RWPE1 (cell line): ENCODE measurements at regions not wholly inside any gene's neighbourhood (a gene's known extent, or its start where the extent isn't known, plus 50 kb on each side); places are given as distances from the start of the nearest gene placed in this dataset.

ENCODE experiments used
- CTCF ChIA-PET: fragments of 350-600 bp; sonication (Branson Sonifier 250); formaldehyde crosslinking; extraction: SDS; loops from one replicate; lab custom pipeline; 2021; lab: Yijun Ruan, JAX
- POLR2A ChIA-PET: fragments of 400-600 bp; formaldehyde crosslinking; extraction: SDS; loops from one replicate; lab custom pipeline; 2020; ENCODE audit warnings: antibody characterized with exemption; ENCODE audit not compliant: low non-redundant PET; lab: Yijun Ruan, JAX
- DNase-seq: peaks from one replicate; pipeline ENCODE4 v3.0.0; 2012; ENCODE audit warnings: low spot score
- H3K27ac ChIP-seq: fragments of 450-650 bp; 2 replicates; pipeline ENCODE4 v1.5.1; 2017
- CTCF ChIP-seq: fragments of 450-650 bp; conservative IDR thresholded peaks from 2 replicates; pipeline ENCODE4 v1.5.1; 2017; ENCODE audit warnings: low read depth, mild to moderate bottlenecking

GRCh38 chr11:91174193-91174592 is 951.3 kb upstream of the CHORDC1 start:
- CTCF ChIA-PET = no interaction called here
- no peak overlapping the region for H3K27ac ChIP-seq
- DNase-seq = no peak
- POLR2A ChIA-PET = no interaction called here
- no peak for TF ChIP-seq CTCF

GRCh38 chr11:91173701-91174100 is 950.9 kb upstream of the CHORDC1 start:
- no peak for DNase-seq
- CTCF ChIA-PET = no interaction called here
- no peak for TF ChIP-seq CTCF
- POLR2A ChIA-PET = no interaction called here
- no peak overlapping the region for H3K27ac ChIP-seq

GRCh38 chr11:91170711-91171110 is 947.9 kb upstream of the CHORDC1 start:
- no peak overlapping the region for H3K27ac ChIP-seq
- POLR2A ChIA-PET = no interaction called here
- TF ChIP-seq CTCF = no peak
- CTCF ChIA-PET = interaction anchor here (0.6 to 0.7 kb wide), 2 partner anchors 545 to 1461 kb away, joined by 3 to 4 read pairs; no protein-coding TSS in a partner anchor
- no peak for DNase-seq

- no peak for DNase-seq
- CTCF ChIA-PET = interaction anchor here (0.6 to 0.8 kb wide), 2 partner anchors 544 to 927 kb away, joined by 3 to 4 read pairs; no protein-coding TSS in a partner anchor
- TF ChIP-seq CTCF = no peak
- POLR2A ChIA-PET = no interaction called here
- no peak overlapping the region for H3K27ac ChIP-seq
These were observed 941.6 kb upstream of the CHORDC1 start for GRCh38 chr11:91164452-91164822.

- H3K27ac ChIP-seq = no peak overlapping the region
- peak; percentile 51 for DNase-seq
- no peak for TF ChIP-seq CTCF
- CTCF ChIA-PET = interaction anchor here (0.6 to 0.8 kb wide), 3 partner anchors 543 to 927 kb away, joined by 3 to 5 read pairs (median 4); no protein-coding TSS in a partner anchor
- POLR2A ChIA-PET = no interaction called here
These were observed 941.0 kb upstream of the CHORDC1 start for GRCh38 chr11:91163619-91164451.

GRCh38 chr11:91160661-91161060 is 937.8 kb upstream of the CHORDC1 start:
- CTCF ChIA-PET = no interaction called here
- no peak for DNase-seq
- H3K27ac ChIP-seq = no peak overlapping the region
- TF ChIP-seq CTCF = no peak
- POLR2A ChIA-PET = no interaction called here
